H9 (cell line): ENCODE measurements at regions not wholly inside any gene's neighbourhood (a gene's known extent, or its start where the extent isn't known, plus 50 kb on each side); places are given as distances from the start of the nearest gene placed in this dataset.
"Not testable (repeated sequence)": the region's sequence is repeated elsewhere in the genome, so short reads cannot be mapped to it uniquely, and the experiment has no call there.

Source experiments
- DNase-seq: peaks from one replicate; pipeline ENCODE4 v3.0.0-alpha.2; 2017
- H2AFZ ChIP-seq: one replicate; pipeline ENCODE4 v1.6.1; 2013; ENCODE audit warnings: mild to moderate bottlenecking, low read length, control low read depth, moderate library complexity
- H2AK5ac ChIP-seq: 2 replicates; pipeline ENCODE4 v1.6.1; 2013; ENCODE audit warnings: low read length, control low read depth, mixed read lengths; ENCODE audit not compliant: insufficient read length
- H2BK120ac ChIP-seq: one replicate; pipeline ENCODE4 v1.6.1; 2013; ENCODE audit warnings: low read depth, mild to moderate bottlenecking, low read length, control low read depth, inconsistent platforms; ENCODE audit not compliant: poor library complexity, severe bottlenecking
- H2BK12ac ChIP-seq: 2 replicates; pipeline ENCODE4 v1.6.1; 2013; ENCODE audit warnings: low read length, control low read depth, mixed read lengths, low read depth; ENCODE audit not compliant: insufficient read length
- H2BK15ac ChIP-seq: 2 replicates; pipeline ENCODE4 v1.6.1; 2013; ENCODE audit warnings: low read depth, low read length, control low read depth
- H2BK20ac ChIP-seq: one replicate; pipeline ENCODE4 v1.6.1; 2013; ENCODE audit warnings: low read depth, mild to moderate bottlenecking, low read length, control low read depth, inconsistent platforms; ENCODE audit not compliant: poor library complexity, severe bottlenecking
- H2BK5ac ChIP-seq: 2 replicates; pipeline ENCODE4 v1.6.1; 2013; ENCODE audit warnings: low read length, control low read depth, mixed read lengths; ENCODE audit not compliant: insufficient read length
- H3K14ac ChIP-seq: 2 replicates; pipeline ENCODE4 v1.6.1; 2013; ENCODE audit warnings: low read length, control low read depth; ENCODE audit not compliant: insufficient read depth
- H3K18ac ChIP-seq: 2 replicates; pipeline ENCODE4 v1.6.1; 2013; ENCODE audit warnings: low read depth, mild to moderate bottlenecking, mixed read lengths, low read length, control low read depth; ENCODE audit not compliant: insufficient read length
- H3K23ac ChIP-seq: 2 replicates; pipeline ENCODE4 v1.6.1; 2013; ENCODE audit warnings: low read length, control low read depth, mixed read lengths, low read depth; ENCODE audit not compliant: insufficient read length
- H3K23me2 ChIP-seq: 2 replicates; pipeline ENCODE4 v1.6.1; 2013; ENCODE audit warnings: low read depth, mild to moderate bottlenecking, mixed read lengths, low read length, control low read depth; ENCODE audit not compliant: insufficient read length, poor library complexity, severe bottlenecking
- H3K27ac ChIP-seq: 2 replicates; pipeline ENCODE4 v1.5.1; 2013; ENCODE audit warnings: low read length, control low read depth, mixed read lengths, low read depth; ENCODE audit not compliant: insufficient read length
- H3K27me3 ChIP-seq: 2 replicates; pipeline ENCODE4 v1.6.1; 2013; ENCODE audit warnings: low read length, control low read depth, inconsistent platforms; ENCODE audit not compliant: insufficient read depth
- H3K4ac ChIP-seq: 2 replicates; pipeline ENCODE4 v1.6.1; 2013; ENCODE audit warnings: low read depth, mild to moderate bottlenecking, control low read depth, inconsistent platforms, low read length, moderate library complexity
- H3K4me1 ChIP-seq: 2 replicates; pipeline ENCODE4 v1.6.1; 2013; ENCODE audit warnings: low read length, control low read depth, inconsistent platforms; ENCODE audit not compliant: insufficient read depth
- H3K4me2 ChIP-seq: 2 replicates; pipeline ENCODE4 v1.6.1; 2013; ENCODE audit warnings: low read length, control low read depth, mixed read lengths; ENCODE audit not compliant: insufficient read length, insufficient read depth
- H3K56ac ChIP-seq: 2 replicates; pipeline ENCODE4 v1.6.1; 2013; ENCODE audit warnings: low read depth, mild to moderate bottlenecking, mixed read lengths, low read length, control low read depth; ENCODE audit not compliant: insufficient read length
- H3K79me1 ChIP-seq: 2 replicates; pipeline ENCODE4 v1.6.1; 2013; ENCODE audit warnings: low read depth, mild to moderate bottlenecking, moderate library complexity, low read length, control low read depth, inconsistent platforms; ENCODE audit not compliant: insufficient read depth, poor library complexity, severe bottlenecking
- H3K79me2 ChIP-seq: 2 replicates; pipeline ENCODE4 v1.6.1; 2013; ENCODE audit warnings: low read length, control low read depth, inconsistent platforms; ENCODE audit not compliant: insufficient read depth
- H3K9ac ChIP-seq: 2 replicates; pipeline ENCODE4 v1.6.1; 2013; ENCODE audit warnings: low read length, control low read depth, mixed read lengths; ENCODE audit not compliant: insufficient read length; ENCODE audit errors: extremely low read depth
- H3K9me3 ChIP-seq: one replicate; pipeline ENCODE4 v1.6.1; 2013; ENCODE audit warnings: low read depth, low read length, inconsistent platforms; ENCODE audit not compliant: control insufficient read depth
- H3T11ph ChIP-seq: one replicate; pipeline ENCODE4 v1.6.1; 2013; ENCODE audit warnings: mild to moderate bottlenecking, low read length, control low read depth, inconsistent platforms
- H4K20me1 ChIP-seq: one replicate; pipeline ENCODE4 v1.6.1; 2013; ENCODE audit not compliant: control insufficient read depth, insufficient read length, insufficient read depth
- H4K5ac ChIP-seq: 2 replicates; pipeline ENCODE4 v1.6.1; 2013; ENCODE audit warnings: low read depth, mild to moderate bottlenecking, mixed read lengths, low read length, control low read depth; ENCODE audit not compliant: insufficient read length
- H4K8ac ChIP-seq: replicated peaks from 2 replicates; pipeline ENCODE4 v1.6.1; 2013; ENCODE audit warnings: low read length, control low read depth, mixed read lengths, low read depth; ENCODE audit not compliant: insufficient read length
- H4K91ac ChIP-seq: 2 replicates; pipeline ENCODE4 v1.6.1; 2013; ENCODE audit warnings: low read depth, mild to moderate bottlenecking, moderate library complexity, mixed read lengths, low read length, control low read depth; ENCODE audit not compliant: insufficient read length
- H3K27ac Mint-ChIP-seq, 3 experiments: 2 replicates in 2 of 3; 3 replicates in 1 of 3; pipeline ENCODE4 v1.8.0; 2020 to 2021; ENCODE audit warnings: mixed read lengths in 3 of 3, mild to moderate bottlenecking in 1 of 3, moderate library complexity in 1 of 3
- H3K27me3 Mint-ChIP-seq: 2 replicates; pipeline ENCODE4 v1.8.0; 2021; ENCODE audit warnings: low read depth, mild to moderate bottlenecking, moderate library complexity, mixed read lengths
- H3K36me3 Mint-ChIP-seq, 3 experiments: 2 replicates in 2 of 3; 3 replicates in 1 of 3; pipeline ENCODE4 v1.8.0; 2020 to 2021; ENCODE audit warnings: low read depth in 3 of 3, mixed read lengths in 3 of 3; ENCODE audit not compliant: insufficient read depth in 1 of 3
- H3K4me1 Mint-ChIP-seq, 2 experiments: 2 replicates each; pipeline ENCODE4 v1.8.0; 2020; ENCODE audit warnings: mixed read lengths in 2 of 2
- H3K4me3 Mint-ChIP-seq, 2 experiments: 2 replicates in 1 of 2; 3 replicates in 1 of 2; pipeline ENCODE4 v1.8.0; 2020 to 2021; ENCODE audit warnings: mild to moderate bottlenecking in 2 of 2, mixed read lengths in 2 of 2, moderate library complexity in 1 of 2
- H3K9me3 Mint-ChIP-seq, 2 experiments: 2 replicates in 1 of 2; 3 replicates in 1 of 2; pipeline ENCODE4 v1.8.0; 2020; ENCODE audit warnings: mild to moderate bottlenecking in 2 of 2, mixed read lengths in 2 of 2, moderate library complexity in 1 of 2
- WGBS: extraction: QIAGEN DNeasy Blood & Tissue Kit; methylation state at CpG from one replicate; pipeline ENCODE4 v1.1.7; 2013; ENCODE audit warnings: missing lambda C conversion rate, low lambda C conversion rate, mixed read lengths; ENCODE audit not compliant: insufficient read length; ENCODE audit errors: extremely low coverage; 5-methylcytosine and 5-hydroxymethylcytosine counted together

GRCh38 chr2:87500951-87501350 lies 246.9 kb upstream of the PLGLB2 start:
- not testable (repeated sequence) for H3K4ac ChIP-seq, H3T11ph ChIP-seq, H3K56ac ChIP-seq, H3K27ac Mint-ChIP-seq, H3K79me2 ChIP-seq, H3K4me2 ChIP-seq, H3K4me1 ChIP-seq, H3K14ac ChIP-seq, H2AFZ ChIP-seq, H4K5ac ChIP-seq, H3K9ac ChIP-seq, H2BK12ac ChIP-seq, H3K27me3 Mint-ChIP-seq, H3K27ac ChIP-seq, H2BK120ac ChIP-seq, DNase-seq, H3K36me3 Mint-ChIP-seq, H3K4me3 Mint-ChIP-seq, H3K9me3 ChIP-seq, H3K27me3 ChIP-seq, H3K23me2 ChIP-seq, H4K20me1 ChIP-seq, H2AK5ac ChIP-seq, H4K8ac ChIP-seq, H3K9me3 Mint-ChIP-seq, H3K18ac ChIP-seq, H2BK20ac ChIP-seq, H3K23ac ChIP-seq, H3K79me1 ChIP-seq, H4K91ac ChIP-seq, H2BK5ac ChIP-seq, H2BK15ac ChIP-seq
- no CpG with 5 or more reads among the region's 11 CpGs for WGBS
- H3K4me1 Mint-ChIP-seq = peaks cover 9 to 11% of the 10 kb centered on the region in 2 experiments
